H9 (cell line): ENCODE measurements at regions not wholly inside any gene's neighbourhood (a gene's known extent, or its start where the extent isn't known, plus 50 kb on each side); places are given as distances from the start of the nearest gene placed in this dataset.

Source experiments
- DNase-seq: peaks from one replicate; pipeline ENCODE4 v3.0.0-alpha.2; 2017
- H2AFZ ChIP-seq: one replicate; pipeline ENCODE4 v1.6.1; 2013; ENCODE audit warnings: mild to moderate bottlenecking, low read length, control low read depth, moderate library complexity
- H2AK5ac ChIP-seq: 2 replicates; pipeline ENCODE4 v1.6.1; 2013; ENCODE audit warnings: low read length, control low read depth, mixed read lengths; ENCODE audit not compliant: insufficient read length
- H2BK120ac ChIP-seq: one replicate; pipeline ENCODE4 v1.6.1; 2013; ENCODE audit warnings: low read depth, mild to moderate bottlenecking, low read length, control low read depth, inconsistent platforms; ENCODE audit not compliant: poor library complexity, severe bottlenecking
- H2BK12ac ChIP-seq: 2 replicates; pipeline ENCODE4 v1.6.1; 2013; ENCODE audit warnings: low read length, control low read depth, mixed read lengths, low read depth; ENCODE audit not compliant: insufficient read length
- H2BK15ac ChIP-seq: 2 replicates; pipeline ENCODE4 v1.6.1; 2013; ENCODE audit warnings: low read depth, low read length, control low read depth
- H2BK20ac ChIP-seq: one replicate; pipeline ENCODE4 v1.6.1; 2013; ENCODE audit warnings: low read depth, mild to moderate bottlenecking, low read length, control low read depth, inconsistent platforms; ENCODE audit not compliant: poor library complexity, severe bottlenecking
- H2BK5ac ChIP-seq: 2 replicates; pipeline ENCODE4 v1.6.1; 2013; ENCODE audit warnings: low read length, control low read depth, mixed read lengths; ENCODE audit not compliant: insufficient read length
- H3K14ac ChIP-seq: 2 replicates; pipeline ENCODE4 v1.6.1; 2013; ENCODE audit warnings: low read length, control low read depth; ENCODE audit not compliant: insufficient read depth
- H3K18ac ChIP-seq: 2 replicates; pipeline ENCODE4 v1.6.1; 2013; ENCODE audit warnings: low read depth, mild to moderate bottlenecking, mixed read lengths, low read length, control low read depth; ENCODE audit not compliant: insufficient read length
- H3K23ac ChIP-seq: 2 replicates; pipeline ENCODE4 v1.6.1; 2013; ENCODE audit warnings: low read length, control low read depth, mixed read lengths, low read depth; ENCODE audit not compliant: insufficient read length
- H3K23me2 ChIP-seq: 2 replicates; pipeline ENCODE4 v1.6.1; 2013; ENCODE audit warnings: low read depth, mild to moderate bottlenecking, mixed read lengths, low read length, control low read depth; ENCODE audit not compliant: insufficient read length, poor library complexity, severe bottlenecking
- H3K27ac ChIP-seq: 2 replicates; pipeline ENCODE4 v1.5.1; 2013; ENCODE audit warnings: low read length, control low read depth, mixed read lengths, low read depth; ENCODE audit not compliant: insufficient read length
- H3K27me3 ChIP-seq: 2 replicates; pipeline ENCODE4 v1.6.1; 2013; ENCODE audit warnings: low read length, control low read depth, inconsistent platforms; ENCODE audit not compliant: insufficient read depth
- H3K4ac ChIP-seq: 2 replicates; pipeline ENCODE4 v1.6.1; 2013; ENCODE audit warnings: low read depth, mild to moderate bottlenecking, control low read depth, inconsistent platforms, low read length, moderate library complexity
- H3K4me1 ChIP-seq: 2 replicates; pipeline ENCODE4 v1.6.1; 2013; ENCODE audit warnings: low read length, control low read depth, inconsistent platforms; ENCODE audit not compliant: insufficient read depth
- H3K4me2 ChIP-seq: 2 replicates; pipeline ENCODE4 v1.6.1; 2013; ENCODE audit warnings: low read length, control low read depth, mixed read lengths; ENCODE audit not compliant: insufficient read length, insufficient read depth
- H3K56ac ChIP-seq: 2 replicates; pipeline ENCODE4 v1.6.1; 2013; ENCODE audit warnings: low read depth, mild to moderate bottlenecking, mixed read lengths, low read length, control low read depth; ENCODE audit not compliant: insufficient read length
- H3K79me1 ChIP-seq: 2 replicates; pipeline ENCODE4 v1.6.1; 2013; ENCODE audit warnings: low read depth, mild to moderate bottlenecking, moderate library complexity, low read length, control low read depth, inconsistent platforms; ENCODE audit not compliant: insufficient read depth, poor library complexity, severe bottlenecking
- H3K79me2 ChIP-seq: 2 replicates; pipeline ENCODE4 v1.6.1; 2013; ENCODE audit warnings: low read length, control low read depth, inconsistent platforms; ENCODE audit not compliant: insufficient read depth
- H3K9ac ChIP-seq: 2 replicates; pipeline ENCODE4 v1.6.1; 2013; ENCODE audit warnings: low read length, control low read depth, mixed read lengths; ENCODE audit not compliant: insufficient read length; ENCODE audit errors: extremely low read depth
- H3K9me3 ChIP-seq: one replicate; pipeline ENCODE4 v1.6.1; 2013; ENCODE audit warnings: low read depth, low read length, inconsistent platforms; ENCODE audit not compliant: control insufficient read depth
- H3T11ph ChIP-seq: one replicate; pipeline ENCODE4 v1.6.1; 2013; ENCODE audit warnings: mild to moderate bottlenecking, low read length, control low read depth, inconsistent platforms
- H4K20me1 ChIP-seq: one replicate; pipeline ENCODE4 v1.6.1; 2013; ENCODE audit not compliant: control insufficient read depth, insufficient read length, insufficient read depth
- H4K5ac ChIP-seq: 2 replicates; pipeline ENCODE4 v1.6.1; 2013; ENCODE audit warnings: low read depth, mild to moderate bottlenecking, mixed read lengths, low read length, control low read depth; ENCODE audit not compliant: insufficient read length
- H4K8ac ChIP-seq: replicated peaks from 2 replicates; pipeline ENCODE4 v1.6.1; 2013; ENCODE audit warnings: low read length, control low read depth, mixed read lengths, low read depth; ENCODE audit not compliant: insufficient read length
- H4K91ac ChIP-seq: 2 replicates; pipeline ENCODE4 v1.6.1; 2013; ENCODE audit warnings: low read depth, mild to moderate bottlenecking, moderate library complexity, mixed read lengths, low read length, control low read depth; ENCODE audit not compliant: insufficient read length
- H3K27ac Mint-ChIP-seq, 3 experiments: 2 replicates in 2 of 3; 3 replicates in 1 of 3; pipeline ENCODE4 v1.8.0; 2020 to 2021; ENCODE audit warnings: mixed read lengths in 3 of 3, mild to moderate bottlenecking in 1 of 3, moderate library complexity in 1 of 3
- H3K27me3 Mint-ChIP-seq: 2 replicates; pipeline ENCODE4 v1.8.0; 2021; ENCODE audit warnings: low read depth, mild to moderate bottlenecking, moderate library complexity, mixed read lengths
- H3K36me3 Mint-ChIP-seq, 3 experiments: 2 replicates in 2 of 3; 3 replicates in 1 of 3; pipeline ENCODE4 v1.8.0; 2020 to 2021; ENCODE audit warnings: low read depth in 3 of 3, mixed read lengths in 3 of 3; ENCODE audit not compliant: insufficient read depth in 1 of 3
- H3K4me1 Mint-ChIP-seq, 2 experiments: 2 replicates each; pipeline ENCODE4 v1.8.0; 2020; ENCODE audit warnings: mixed read lengths in 2 of 2
- H3K4me3 Mint-ChIP-seq, 2 experiments: 2 replicates in 1 of 2; 3 replicates in 1 of 2; pipeline ENCODE4 v1.8.0; 2020 to 2021; ENCODE audit warnings: mild to moderate bottlenecking in 2 of 2, mixed read lengths in 2 of 2, moderate library complexity in 1 of 2
- H3K9me3 Mint-ChIP-seq, 2 experiments: 2 replicates in 1 of 2; 3 replicates in 1 of 2; pipeline ENCODE4 v1.8.0; 2020; ENCODE audit warnings: mild to moderate bottlenecking in 2 of 2, mixed read lengths in 2 of 2, moderate library complexity in 1 of 2
- CTCF ChIP-seq: fragments of 200-600 bp; sonication (generic); conservative IDR thresholded peaks from 3 replicates; pipeline ENCODE4 v1.8.0; 2021; ENCODE audit warnings: antibody characterized with exemption, mild to moderate bottlenecking
- WGBS: extraction: QIAGEN DNeasy Blood & Tissue Kit; methylation state at CpG from one replicate; pipeline ENCODE4 v1.1.7; 2013; ENCODE audit warnings: missing lambda C conversion rate, low lambda C conversion rate, mixed read lengths; ENCODE audit not compliant: insufficient read length; ENCODE audit errors: extremely low coverage; 5-methylcytosine and 5-hydroxymethylcytosine counted together

DNA sequence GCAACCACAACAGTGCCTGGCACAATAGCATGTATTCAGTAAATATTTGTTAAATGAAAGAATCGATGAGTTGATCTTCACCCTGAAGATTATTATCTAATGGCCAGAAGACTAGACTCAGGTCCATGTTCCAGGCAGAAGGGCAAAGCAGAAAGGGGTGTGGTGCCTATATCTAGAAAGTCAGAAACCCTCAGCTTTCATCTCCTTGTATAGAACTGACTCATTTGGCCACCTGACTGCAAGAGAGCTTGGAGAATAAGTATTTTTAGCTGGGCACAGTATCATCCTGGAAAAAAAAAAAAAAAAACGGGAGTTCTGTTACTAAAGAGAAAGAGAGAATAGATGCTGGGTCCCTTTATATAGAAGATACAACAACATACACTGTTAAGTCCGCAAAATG is 69.7 kb upstream of the SPRED1 start:
- Histone ChIP-seq H3K56ac (no peak overlapping the region), H2BK12ac (no peak overlapping the region), H3K27ac (no peak overlapping the region), H2AK5ac (no peak overlapping the region), H2BK20ac (no peak overlapping the region), H3K79me2 (no peaks in the 10 kb centered on the region), H3K9ac (no peak overlapping the region), H4K20me1 (no peaks in the 10 kb centered on the region), H3K4ac (no peak overlapping the region), H2AFZ (no peak overlapping the region), H2BK15ac (no peak overlapping the region), H2BK5ac (no peak overlapping the region), H4K5ac (no peak overlapping the region), H3K23me2 (no peaks in the 10 kb centered on the region), H3K23ac (no peak overlapping the region), H4K91ac (no peak overlapping the region), H3K27me3 (no peaks in the 10 kb centered on the region), H3K79me1 (no peaks in the 10 kb centered on the region), H3K4me2 (no peak overlapping the region), H3T11ph (no peak overlapping the region), H4K8ac (no peak overlapping the region), H3K4me1 (peaks cover 2% of the 10 kb centered on the region; the same call in 1 of the 2 replicates), H2BK120ac (no peak overlapping the region), H3K18ac (no peak overlapping the region), H3K14ac (no peak overlapping the region), H3K9me3 (no peaks in the 10 kb centered on the region)
- DNase-seq: no peak
- H3K27ac Mint-ChIP-seq: no peak overlapping the region; a peak in 1 of 7 replicates
- H3K27me3 Mint-ChIP-seq: no peaks in the 10 kb centered on the region; the same call in 1 of the 2 replicates
- TF ChIP-seq CTCF: no peak
- no peaks in the 10 kb centered on the region for H3K9me3 Mint-ChIP-seq
- H3K4me3 Mint-ChIP-seq: no peak overlapping the region
- H3K36me3 Mint-ChIP-seq: no peaks in the 10 kb centered on the region
- peaks cover 18 to 31% of the 10 kb centered on the region in 2 experiments for H3K4me1 Mint-ChIP-seq
- WGBS: no CpG with 5 or more reads among the region's 3 CpGs
